BJ (cell line): ENCODE measurements at regions not wholly inside any gene's neighbourhood (a gene's known extent, or its start where the extent isn't known, plus 50 kb on each side); places are given as distances from the start of the nearest gene placed in this dataset.

Source experiments
- CTCF ChIA-PET: fragments of 350-600 bp; formaldehyde crosslinking; extraction: SDS; loops from one replicate; lab custom pipeline; 2021; ENCODE audit warnings: antibody characterized with exemption, inconsistent platforms; lab: Yijun Ruan, JAX
- POLR2A ChIA-PET: fragments of 300-600 bp; sonication (Branson Sonifier 250); formaldehyde crosslinking; extraction: SDS; loops from one replicate; lab custom pipeline; 2021; ENCODE audit warnings: antibody characterized with exemption; lab: Charles Lee
- DNase-seq: peaks from one replicate; pipeline ENCODE4 v3.0.0-alpha.2; 2011; ENCODE audit warnings: low read depth
- H3K27me3 ChIP-seq: 2 replicates; pipeline ENCODE4 v1.6.0; 2011; ENCODE audit warnings: low read length; ENCODE audit not compliant: control insufficient read depth, insufficient read depth
- H3K36me3 ChIP-seq: 2 replicates; pipeline ENCODE4 v1.5.1; 2011; ENCODE audit warnings: low read length; ENCODE audit not compliant: control insufficient read depth, insufficient read depth
- H3K4me3 ChIP-seq: 2 replicates; pipeline ENCODE4 v1.5.1; 2011; ENCODE audit warnings: low read depth, mild to moderate bottlenecking, control low read depth, low read length
- TF ChIP-seq, protein P1 (sequence below): IDR thresholded peaks from 2 replicates; pipeline ENCODE4 v1.5.1; 2011; ENCODE audit warnings: low read depth, mild to moderate bottlenecking, control low read depth, inconsistent platforms, low read length, moderate library complexity; ENCODE audit not compliant: insufficient read depth

DNA sequence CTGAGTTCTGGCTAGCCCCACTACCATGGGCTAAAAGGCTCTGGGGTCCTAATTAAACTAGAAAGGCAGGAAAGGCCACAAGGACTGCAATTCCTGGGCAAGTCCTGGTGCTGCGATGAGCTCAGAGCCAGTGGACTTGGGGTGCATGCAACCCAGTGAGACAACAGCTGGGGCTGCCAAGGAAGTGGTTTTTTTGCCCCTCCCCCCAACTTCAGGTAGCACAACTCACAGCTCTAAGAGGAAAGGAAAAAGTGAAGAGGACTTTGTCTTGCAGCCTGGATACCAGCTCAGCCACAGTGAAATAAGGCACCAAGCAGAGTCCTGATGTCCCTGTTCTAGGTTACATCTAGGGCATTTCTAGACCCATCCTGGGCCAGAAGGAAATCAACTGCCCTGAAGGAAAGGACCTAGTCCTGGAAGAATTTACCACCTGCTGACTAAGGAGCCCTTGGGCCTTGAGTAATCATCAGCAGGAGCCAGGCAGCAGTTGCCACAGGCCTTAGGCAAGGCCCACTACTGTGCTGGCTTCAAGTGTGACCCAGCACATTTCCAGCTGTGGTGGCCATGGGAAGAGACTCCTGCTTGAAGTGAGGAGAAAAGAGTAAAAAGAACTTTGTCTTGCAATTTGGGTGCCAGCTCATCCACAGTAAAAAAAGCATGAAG lies 358.4 kb downstream of the BTBD3 start:
- DNase-seq = no peak
- H3K4me3 ChIP-seq = no peak overlapping the region
- ChIA-PET POLR2A (no interaction called here), CTCF (no interaction called here)
- H3K36me3 ChIP-seq = no peaks in the 10 kb centered on the region
- TF ChIP-seq, protein P1, sequence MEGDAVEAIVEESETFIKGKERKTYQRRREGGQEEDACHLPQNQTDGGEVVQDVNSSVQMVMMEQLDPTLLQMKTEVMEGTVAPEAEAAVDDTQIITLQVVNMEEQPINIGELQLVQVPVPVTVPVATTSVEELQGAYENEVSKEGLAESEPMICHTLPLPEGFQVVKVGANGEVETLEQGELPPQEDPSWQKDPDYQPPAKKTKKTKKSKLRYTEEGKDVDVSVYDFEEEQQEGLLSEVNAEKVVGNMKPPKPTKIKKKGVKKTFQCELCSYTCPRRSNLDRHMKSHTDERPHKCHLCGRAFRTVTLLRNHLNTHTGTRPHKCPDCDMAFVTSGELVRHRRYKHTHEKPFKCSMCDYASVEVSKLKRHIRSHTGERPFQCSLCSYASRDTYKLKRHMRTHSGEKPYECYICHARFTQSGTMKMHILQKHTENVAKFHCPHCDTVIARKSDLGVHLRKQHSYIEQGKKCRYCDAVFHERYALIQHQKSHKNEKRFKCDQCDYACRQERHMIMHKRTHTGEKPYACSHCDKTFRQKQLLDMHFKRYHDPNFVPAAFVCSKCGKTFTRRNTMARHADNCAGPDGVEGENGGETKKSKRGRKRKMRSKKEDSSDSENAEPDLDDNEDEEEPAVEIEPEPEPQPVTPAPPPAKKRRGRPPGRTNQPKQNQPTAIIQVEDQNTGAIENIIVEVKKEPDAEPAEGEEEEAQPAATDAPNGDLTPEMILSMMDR = no peak
- no peaks in the 10 kb centered on the region for H3K27me3 ChIP-seq

DNA sequence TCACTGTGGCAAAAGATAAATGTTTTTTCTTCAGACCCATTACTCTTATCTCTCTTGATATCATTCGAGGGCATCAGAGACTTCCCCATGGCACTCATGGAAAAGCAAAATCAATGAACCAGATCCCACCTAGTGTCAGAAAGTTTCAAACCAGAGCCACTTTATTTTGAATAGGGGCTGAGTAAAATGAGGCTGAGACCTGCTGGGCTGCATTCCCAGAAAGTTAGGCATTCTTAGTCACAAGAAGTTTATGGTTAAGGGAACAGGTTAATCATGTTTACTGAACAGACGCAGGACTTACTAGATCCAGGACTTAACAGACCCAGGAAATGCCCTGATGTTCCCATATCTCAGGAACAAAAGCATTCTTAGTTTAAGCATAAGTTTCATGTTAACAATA lies 369.9 kb downstream of the BTBD3 start:
- POLR2A ChIA-PET = no interaction called here
- DNase-seq = no peak
- CTCF ChIA-PET = no interaction called here
- Histone ChIP-seq H3K27me3 (no peaks in the 10 kb centered on the region), H3K4me3 (no peak overlapping the region), H3K36me3 (no peaks in the 10 kb centered on the region)
- TF ChIP-seq, protein P1 = no peak

DNA sequence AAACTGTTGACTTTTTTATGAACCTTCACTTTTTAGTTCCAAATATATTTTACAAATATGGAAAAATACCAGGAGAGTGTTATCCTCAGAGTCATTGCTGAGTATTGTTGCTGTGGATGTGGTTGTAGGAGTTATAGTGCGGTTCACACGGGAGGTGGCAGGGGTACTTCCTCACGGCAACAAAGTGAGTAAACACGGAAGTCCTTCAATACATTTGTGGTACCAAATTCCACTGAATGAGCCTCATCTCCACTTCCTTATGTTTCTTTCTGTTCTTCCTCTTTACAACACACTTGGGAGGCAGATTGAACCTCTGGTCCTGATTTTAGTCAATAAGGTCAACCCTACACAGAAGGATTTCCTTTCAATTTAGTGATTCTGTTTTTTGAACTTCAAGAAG lies 371.8 kb downstream of the BTBD3 start:
- no peak for DNase-seq
- H3K4me3 ChIP-seq = no peak overlapping the region
- TF ChIP-seq, protein P1 = no peak
- H3K27me3 ChIP-seq = no peaks in the 10 kb centered on the region
- ChIA-PET CTCF (no interaction called here), POLR2A (no interaction called here)
- H3K36me3 ChIP-seq = no peaks in the 10 kb centered on the region

DNA sequence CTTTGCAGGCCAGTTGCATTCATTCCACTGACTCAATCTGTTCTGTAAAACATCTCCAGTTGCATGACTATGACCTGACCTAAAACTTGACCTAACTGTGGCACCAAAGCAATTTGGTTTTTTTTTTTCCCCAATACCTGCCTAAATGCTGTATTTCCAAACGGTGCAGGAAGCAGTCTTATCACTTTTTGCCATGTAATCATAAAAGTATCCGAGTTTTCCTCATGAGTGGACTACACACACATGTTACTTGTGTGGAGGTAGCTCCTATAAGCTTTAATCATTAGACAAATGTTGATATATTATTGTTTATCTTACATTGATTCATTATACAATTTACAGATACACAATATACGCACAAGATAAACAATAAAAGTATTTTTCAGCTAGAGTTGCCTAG lies 373.7 kb downstream of the BTBD3 start:
- ChIA-PET CTCF (no interaction called here), POLR2A (no interaction called here)
- TF ChIP-seq, protein P1 = no peak

DNA sequence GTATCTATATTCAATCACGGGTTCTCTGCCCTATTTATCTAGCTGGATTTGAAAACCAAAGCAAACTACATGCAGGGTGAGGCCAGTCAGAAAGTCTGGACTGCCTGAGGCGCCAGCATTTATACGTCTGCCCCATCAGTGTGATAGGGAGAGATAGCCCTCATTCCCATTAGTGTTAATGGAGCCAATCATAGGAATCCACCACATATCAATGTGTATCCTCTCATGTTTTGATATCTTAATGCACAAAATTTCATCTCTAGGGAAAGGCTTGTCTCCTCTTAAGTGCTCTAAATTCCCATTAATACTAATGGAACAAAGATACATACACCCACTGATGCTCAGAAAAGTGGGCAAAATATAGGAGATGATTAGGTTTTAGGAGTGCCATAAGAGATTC lies 376.2 kb downstream of the BTBD3 start:
- Histone ChIP-seq H3K36me3 (no peaks in the 10 kb centered on the region), H3K27me3 (no peaks in the 10 kb centered on the region), H3K4me3 (no peak overlapping the region)
- CTCF ChIA-PET = no interaction called here
- DNase-seq = no peak
- POLR2A ChIA-PET = no interaction called here
- TF ChIP-seq, protein P1 = no peak

More for the DNA sequence above, 373.7 kb downstream of the BTBD3 start:
- DNase-seq = no peak
- no peaks in the 10 kb centered on the region for H3K36me3 ChIP-seq
- no peaks in the 10 kb centered on the region for H3K27me3 ChIP-seq
- no peak overlapping the region for H3K4me3 ChIP-seq
